Endothelial cell of umbilical vein (primary cell): ENCODE measurements at regions not wholly inside any gene's neighbourhood (a gene's known extent, or its start where the extent isn't known, plus 50 kb on each side); places are given as distances from the start of the nearest gene placed in this dataset.

ENCODE experiments used
- BruUV-seq: library from RNA; stranded (reverse); fragments of 400-500 nt; replicated peaks from 2 replicates; lab custom pipeline; 2021; lab: Mats Ljungman, UMichigan
- CTCF ChIA-PET: fragments of 300-600, 350-600 bp; sonication (Branson Sonifier 250); formaldehyde crosslinking; loops from one replicate; lab custom pipeline; 2021; ENCODE audit warnings: antibody characterized with exemption, inconsistent platforms; lab: Charles Lee
- POLR2A ChIA-PET: fragments of 300-600, 350-600 bp; sonication (Branson Sonifier 250); formaldehyde crosslinking; loops from one replicate; lab custom pipeline; 2021; ENCODE audit warnings: antibody characterized with exemption, inconsistent platforms; lab: Charles Lee
- DNase-seq: peaks from one replicate; pipeline ENCODE4 v3.0.0-alpha.2; 2011; ENCODE audit warnings: low read depth, low spot score
- FAIRE-seq: peaks from 2 replicates; lab custom pipeline; 2011; peaks lifted over from hg19 to GRCh38; lab: Jason Lieb, UNC
- H2AFZ ChIP-seq: 2 replicates; pipeline ENCODE4 v1.6.0; 2012; ENCODE audit warnings: low read depth, low read length, control low read depth, inconsistent platforms
- H3K27ac ChIP-seq: 2 replicates; pipeline ENCODE4 v1.5.1; 2011; ENCODE audit warnings: low read depth, mild to moderate bottlenecking, control low read depth, low read length, moderate library complexity; ENCODE audit not compliant: insufficient read depth
- H3K27me3 ChIP-seq, 2 experiments: 2 replicates each; pipeline versions ENCODE4 v1.6.0 to v1.6.1; 2011; ENCODE audit warnings: low read length in 2 of 2, mixed read lengths in 1 of 2; ENCODE audit not compliant: control insufficient read depth in 2 of 2, insufficient read depth in 2 of 2
- H3K36me3 ChIP-seq, 2 experiments: 2 replicates in 1 of 2; 3 replicates in 1 of 2; pipeline ENCODE4 v1.5.1; 2011; ENCODE audit warnings: low read length in 2 of 2, mild to moderate bottlenecking in 1 of 2, moderate library complexity in 1 of 2; ENCODE audit not compliant: control insufficient read depth in 2 of 2, insufficient read depth in 2 of 2; ENCODE audit errors: extremely low read depth in 1 of 2
- H3K4me1 ChIP-seq: 3 replicates; pipeline ENCODE4 v1.5.1; 2011; ENCODE audit warnings: mild to moderate bottlenecking, low read length; ENCODE audit not compliant: control insufficient read depth, insufficient read depth; ENCODE audit errors: extremely low read depth
- H3K4me2 ChIP-seq: 2 replicates; pipeline ENCODE4 v1.6.1; 2011; ENCODE audit warnings: low read length, control low read depth, mixed read lengths; ENCODE audit not compliant: insufficient read depth
- H3K4me3 ChIP-seq, 3 experiments: fragments of 200-600 bp in 1 of 3; sonication (generic), shearing (Covaris generic) in 1 of 3; replicated peaks in 1 of 3; 2 replicates each; pipeline ENCODE4 v1.5.1; 2011 to 2016; ENCODE audit warnings: control low read depth in 3 of 3, low read length in 3 of 3, mild to moderate bottlenecking in 2 of 3, inconsistent platforms in 1 of 3, low read depth in 1 of 3, moderate library complexity in 1 of 3; ENCODE audit not compliant: insufficient read depth in 1 of 3
- H3K79me2 ChIP-seq: 2 replicates; pipeline ENCODE4 v1.6.0; 2012; ENCODE audit warnings: low read length, inconsistent platforms; ENCODE audit not compliant: control insufficient read depth, insufficient read depth
- H3K9ac ChIP-seq: replicated peaks from 2 replicates; pipeline ENCODE3; 2011; ENCODE audit warnings: low read length, control low read depth; ENCODE audit not compliant: insufficient read depth; ENCODE audit errors: extremely low read depth
- H3K9me1 ChIP-seq: replicated peaks from 3 replicates; pipeline ENCODE4 v1.6.0; 2011; ENCODE audit warnings: mild to moderate bottlenecking, low read length; ENCODE audit not compliant: control insufficient read depth, insufficient read depth; ENCODE audit errors: extremely low read depth
- H3K9me3 ChIP-seq: replicated peaks from 2 replicates; pipeline ENCODE4 v1.5.1; 2012; ENCODE audit warnings: low read length, inconsistent platforms; ENCODE audit not compliant: control insufficient read depth, insufficient read depth
- H4K20me1 ChIP-seq: replicated peaks from 2 replicates; pipeline ENCODE3; 2011; ENCODE audit warnings: mild to moderate bottlenecking, low read length; ENCODE audit not compliant: control insufficient read depth, insufficient read depth; ENCODE audit errors: extremely low read depth
- CTCF ChIP-seq, 2 donors: IDR thresholded peaks; 1 replicate in 1 of 2; 2 replicates in 1 of 2; pipeline ENCODE4 v1.5.1; 2011; ENCODE audit warnings: low read length in 2 of 2, mild to moderate bottlenecking in 2 of 2, moderate library complexity in 2 of 2, control low read depth in 1 of 2, inconsistent platforms in 1 of 2, low read depth in 1 of 2; ENCODE audit not compliant: insufficient read depth in 1 of 2; ENCODE audit errors: extremely low read depth in 1 of 2
- EZH2 ChIP-seq: IDR thresholded peaks from 2 replicates; pipeline ENCODE4 v1.6.1; 2012; ENCODE audit warnings: borderline replicate concordance, low read depth, mild to moderate bottlenecking, moderate library complexity, low read length, inconsistent platforms; ENCODE audit not compliant: severe bottlenecking
- FOS ChIP-seq: IDR thresholded peaks from 2 replicates; pipeline ENCODE4 v1.6.1; 2011; ENCODE audit warnings: mild to moderate bottlenecking, low read length, moderate library complexity, borderline replicate concordance; ENCODE audit not compliant: insufficient read depth
- GATA2 ChIP-seq: IDR thresholded peaks from 2 replicates; pipeline ENCODE4 v1.7.0; 2011; ENCODE audit warnings: low read depth, mild to moderate bottlenecking, moderate library complexity, mixed read lengths, low read length; ENCODE audit not compliant: insufficient read length, insufficient read depth
- JUN ChIP-seq: IDR thresholded peaks from 2 replicates; pipeline ENCODE4 v1.6.1; 2011; ENCODE audit warnings: borderline replicate concordance, low read depth; ENCODE audit not compliant: insufficient read length, insufficient read depth
- MYC ChIP-seq: IDR thresholded peaks from one replicate; pipeline ENCODE4 v1.6.1; 2011; ENCODE audit warnings: mild to moderate bottlenecking, low read depth, low read length
- POLR2A ChIP-seq: IDR thresholded peaks from 2 replicates; pipeline ENCODE4 v1.6.1; 2012; ENCODE audit warnings: low read depth, mild to moderate bottlenecking, control low read depth, low read length
- POLR2AphosphoS5 ChIP-seq: IDR thresholded peaks from 2 replicates; pipeline ENCODE4 v1.6.1; 2012; ENCODE audit warnings: low read depth, mild to moderate bottlenecking, control low read depth, low read length, moderate library complexity; ENCODE audit not compliant: insufficient read depth
- dilution Hi-C: fragments of 300-500 bp; cut with MboI; formaldehyde crosslinking; loops from one replicate; pipeline ENCODE4 v1.15.0; 2019; ENCODE audit warnings: low sequenced_read_pairs; ENCODE audit not compliant: extremely low pct_ligation_motif_present
- intact Hi-C: fragments of 100-400 bp; cut with micrococcal nuclease; formaldehyde crosslinking; loops from one replicate; pipeline ENCODE4 v1.10.0; 2022
- TF ChIP-seq, protein P1 (sequence below): IDR thresholded peaks from 2 replicates; pipeline ENCODE4 v1.6.1; 2011; ENCODE audit not compliant: insufficient read depth, insufficient read length

DNA sequence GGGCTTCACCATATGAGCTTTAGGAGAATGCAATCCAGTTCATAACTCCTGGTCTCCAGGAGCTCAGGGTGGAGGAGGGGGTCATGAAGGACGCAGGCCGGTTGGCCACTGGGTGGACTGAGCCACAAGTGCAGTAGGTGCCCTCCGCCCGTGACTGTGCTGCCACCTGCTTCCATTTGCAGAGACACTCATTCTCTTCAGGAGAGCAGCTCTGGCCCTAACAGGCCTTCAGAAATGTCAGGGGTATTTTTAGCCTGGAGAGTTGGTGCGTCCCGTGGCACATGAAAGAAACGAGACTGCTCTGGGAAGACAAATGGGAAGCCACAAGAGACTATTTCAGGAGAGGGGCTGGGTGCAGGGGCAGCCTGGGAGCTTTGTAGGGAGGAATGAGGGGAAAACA lies 74.6 kb upstream of the MYL2 start:
- ChIA-PET CTCF (interaction anchor here (1.3 kb wide), 1 partner anchor 9 kb away, joined by 3 read pairs; no protein-coding TSS in a partner anchor), POLR2A (no interaction called here)
- Histone ChIP-seq H3K4me3 (no peak overlapping the region), H4K20me1 (no peaks in the 10 kb centered on the region), H3K9ac (no peak overlapping the region), H3K27ac (no peak overlapping the region), H3K27me3 (no peaks in the 10 kb centered on the region), H3K9me3 (no peaks in the 10 kb centered on the region), H3K4me2 (no peak overlapping the region), H3K9me1 (no peaks in the 10 kb centered on the region), H3K36me3 (no peaks in the 10 kb centered on the region), H2AFZ (no peak overlapping the region), H3K4me1 (no peaks in the 10 kb centered on the region), H3K79me2 (no peaks in the 10 kb centered on the region)
- FAIRE-seq (no peak), DNase-seq (no peak)
- dilution Hi-C loops (no loop called here), intact Hi-C loops (no loop called here)
- TF ChIP-seq, protein P1, sequence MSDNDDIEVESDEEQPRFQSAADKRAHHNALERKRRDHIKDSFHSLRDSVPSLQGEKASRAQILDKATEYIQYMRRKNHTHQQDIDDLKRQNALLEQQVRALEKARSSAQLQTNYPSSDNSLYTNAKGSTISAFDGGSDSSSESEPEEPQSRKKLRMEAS, result no peak
- TF ChIP-seq EZH2 (no peak), POLR2A (no peak), JUN (no peak), FOS (no peak), GATA2 (no peak), MYC (no peak), CTCF (IDR thresholded peaks at IDR 0.05; ENCODE audit: extremely low read depth in 1 of 2, insufficient read depth in 1 of 2, low read depth in 1 of 2, low read length in 2 of 2) (no peak), POLR2AphosphoS5 (no peak)
- no TSS peak for BruUV-seq
